Neural cell (in vitro differentiated cells): ENCODE measurements at regions not wholly inside any gene's neighbourhood (a gene's known extent, or its start where the extent isn't known, plus 50 kb on each side); places are given as distances from the start of the nearest gene placed in this dataset.

ENCODE experiments used
- H2AFZ ChIP-seq: fragments of 200-600, 300-800 bp; sonication (generic), shearing (Covaris generic); 2 replicates; pipeline ENCODE4 v1.6.0; 2014; ENCODE audit warnings: low read depth, mild to moderate bottlenecking, antibody characterized with exemption, low read length, moderate library complexity
- H3F3A ChIP-seq: fragments of 200-600 bp; shearing (Covaris generic); 2 replicates; pipeline ENCODE4 v1.6.1; 2016; ENCODE audit warnings: mild to moderate bottlenecking, moderate library complexity, mixed read lengths, antibody characterized with exemption, low read length; ENCODE audit not compliant: insufficient read depth, poor library complexity, severe bottlenecking
- H3K27ac ChIP-seq: fragments of 200-600, 300-800 bp; sonication (generic), shearing (Covaris generic); 2 replicates; pipeline ENCODE4 v1.5.1; 2014; ENCODE audit warnings: mild to moderate bottlenecking, low read length, moderate library complexity
- H3K27me3 ChIP-seq: fragments of 300-800, 200-600 bp; sonication (generic), shearing (Covaris generic); 2 replicates; pipeline ENCODE4 v1.6.0; 2014; ENCODE audit warnings: mild to moderate bottlenecking, low read depth, low read length, moderate library complexity; ENCODE audit not compliant: insufficient read depth
- H3K36me3 ChIP-seq: fragments of 300-800, 200-600 bp; sonication (generic), shearing (Covaris generic); 2 replicates; pipeline ENCODE4 v1.5.1; 2014; ENCODE audit warnings: mild to moderate bottlenecking, antibody characterized with exemption, low read length, moderate library complexity; ENCODE audit not compliant: insufficient read depth
- H3K4me2 ChIP-seq: fragments of 300-800, 200-600 bp; sonication (generic), shearing (Covaris generic); 2 replicates; pipeline ENCODE4 v1.6.0; 2014; ENCODE audit warnings: mild to moderate bottlenecking, low read length
- H3K4me3 ChIP-seq: fragments of 300-800, 200-600 bp; sonication (generic), shearing (Covaris generic); 2 replicates; pipeline ENCODE4 v1.5.1; 2014; ENCODE audit warnings: mild to moderate bottlenecking, low read length, moderate library complexity
- H3K79me2 ChIP-seq: fragments of 200-600 bp; shearing (Covaris generic); replicated peaks from 2 replicates; pipeline ENCODE4 v1.6.0; 2014; ENCODE audit warnings: mild to moderate bottlenecking, low read length, moderate library complexity; ENCODE audit not compliant: insufficient read depth
- H3K9ac ChIP-seq: fragments of 300-800, 200-600 bp; sonication (generic), shearing (Covaris generic); 2 replicates; pipeline ENCODE4 v1.6.1; 2016; ENCODE audit warnings: mild to moderate bottlenecking, low read length, mixed read lengths
- H3K9me2 ChIP-seq: fragments of 200-600 bp; shearing (Covaris generic); 2 replicates; pipeline ENCODE4 v1.6.1; 2016; ENCODE audit warnings: mild to moderate bottlenecking, low read length, mixed read lengths; ENCODE audit not compliant: insufficient read depth
- H3K9me3 ChIP-seq: fragments of 200-600, 300-800 bp; sonication (generic), shearing (Covaris generic); 2 replicates; pipeline ENCODE4 v1.6.1; 2016; ENCODE audit warnings: mild to moderate bottlenecking, mixed run types, low read length, moderate library complexity, mixed read lengths
- H4K20me1 ChIP-seq: fragments of 200-600 bp; shearing (Covaris generic); 2 replicates; pipeline ENCODE4 v1.6.1; 2016; ENCODE audit warnings: mild to moderate bottlenecking, mixed run types; ENCODE audit not compliant: insufficient read depth
- EP300 ChIP-seq: fragments of 450-650 bp; conservative IDR thresholded peaks from 2 replicates; pipeline ENCODE4 v1.6.1; 2014; ENCODE audit warnings: antibody characterized with exemption, mild to moderate bottlenecking, moderate library complexity; ENCODE audit not compliant: poor library complexity, severe bottlenecking
- EZH2 ChIP-seq: fragments of 200-600, 300-800 bp; shearing (Covaris generic), sonication (generic); IDR thresholded peaks from 2 replicates; pipeline ENCODE4 v1.6.1; 2014; ENCODE audit warnings: antibody characterized with exemption, low read length, borderline replicate concordance, mild to moderate bottlenecking; ENCODE audit not compliant: insufficient read depth, poor library complexity, severe bottlenecking
- MXI1 ChIP-seq: fragments of 450-650 bp; conservative IDR thresholded peaks from 2 replicates; pipeline ENCODE4 v1.6.1; 2014; ENCODE audit warnings: antibody characterized with exemption, mild to moderate bottlenecking; ENCODE audit not compliant: poor library complexity, severe bottlenecking
- POLR2AphosphoS5 ChIP-seq: IDR thresholded peaks from 2 replicates; pipeline ENCODE4 v1.6.1; 2012
- RAD21 ChIP-seq: fragments of 450-650 bp; conservative IDR thresholded peaks from 2 replicates; pipeline ENCODE4 v1.6.1; 2014; ENCODE audit warnings: antibody characterized with exemption, mild to moderate bottlenecking, moderate library complexity
- SMC3 ChIP-seq: fragments of 450-650 bp; conservative IDR thresholded peaks from 2 replicates; pipeline ENCODE4 v1.6.1; 2014; ENCODE audit warnings: antibody characterized with exemption, mild to moderate bottlenecking, moderate library complexity; ENCODE audit not compliant: poor library complexity
- TAF1 ChIP-seq: IDR thresholded peaks from 2 replicates; pipeline ENCODE4 v1.6.1; 2012; ENCODE audit warnings: low read depth
- TF ChIP-seq, protein P1 (sequence below): IDR thresholded peaks from 2 replicates; pipeline ENCODE4 v1.6.1; 2012; ENCODE audit warnings: borderline replicate concordance
- TF ChIP-seq, protein P2 (sequence below): fragments of 450-650 bp; IDR thresholded peaks from 2 replicates; pipeline ENCODE4 v1.5.1; 2014; ENCODE audit warnings: antibody characterized with exemption, mild to moderate bottlenecking, moderate library complexity; ENCODE audit not compliant: poor library complexity, severe bottlenecking

DNA sequence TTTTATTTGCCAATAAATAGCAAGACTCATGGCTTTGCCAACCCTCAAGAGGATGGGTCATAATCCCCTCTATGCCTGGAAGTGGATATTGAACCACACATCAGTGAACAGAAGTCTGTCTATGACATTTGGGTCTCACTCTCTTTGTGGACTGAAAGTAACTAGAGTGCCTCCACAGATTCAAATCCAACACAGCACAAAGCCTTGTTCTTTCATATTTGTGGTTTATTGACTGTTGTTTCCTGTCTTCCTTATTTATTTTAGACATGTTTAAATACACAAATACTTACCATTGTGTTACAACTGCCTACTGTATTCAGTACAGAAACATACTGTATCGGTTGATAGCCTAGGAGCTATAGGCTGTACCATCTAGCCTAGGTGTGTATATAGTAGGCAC is 121.9 kb downstream of the TSN start:
- H3K9me2 ChIP-seq: no peaks in the 10 kb centered on the region
- no peaks in the 10 kb centered on the region for H3K9me3 ChIP-seq
- no peaks in the 10 kb centered on the region for H3K79me2 ChIP-seq
- no peak overlapping the region for H2AFZ ChIP-seq
- no peaks in the 10 kb centered on the region for H3F3A ChIP-seq
- no peaks in the 10 kb centered on the region for H3K36me3 ChIP-seq
- TF ChIP-seq SMC3 (no peak), EZH2 (no peak), TAF1 (no peak), RAD21 (no peak), POLR2AphosphoS5 (no peak), EP300 (no peak), MXI1 (no peak)
- TF ChIP-seq, protein P1, sequence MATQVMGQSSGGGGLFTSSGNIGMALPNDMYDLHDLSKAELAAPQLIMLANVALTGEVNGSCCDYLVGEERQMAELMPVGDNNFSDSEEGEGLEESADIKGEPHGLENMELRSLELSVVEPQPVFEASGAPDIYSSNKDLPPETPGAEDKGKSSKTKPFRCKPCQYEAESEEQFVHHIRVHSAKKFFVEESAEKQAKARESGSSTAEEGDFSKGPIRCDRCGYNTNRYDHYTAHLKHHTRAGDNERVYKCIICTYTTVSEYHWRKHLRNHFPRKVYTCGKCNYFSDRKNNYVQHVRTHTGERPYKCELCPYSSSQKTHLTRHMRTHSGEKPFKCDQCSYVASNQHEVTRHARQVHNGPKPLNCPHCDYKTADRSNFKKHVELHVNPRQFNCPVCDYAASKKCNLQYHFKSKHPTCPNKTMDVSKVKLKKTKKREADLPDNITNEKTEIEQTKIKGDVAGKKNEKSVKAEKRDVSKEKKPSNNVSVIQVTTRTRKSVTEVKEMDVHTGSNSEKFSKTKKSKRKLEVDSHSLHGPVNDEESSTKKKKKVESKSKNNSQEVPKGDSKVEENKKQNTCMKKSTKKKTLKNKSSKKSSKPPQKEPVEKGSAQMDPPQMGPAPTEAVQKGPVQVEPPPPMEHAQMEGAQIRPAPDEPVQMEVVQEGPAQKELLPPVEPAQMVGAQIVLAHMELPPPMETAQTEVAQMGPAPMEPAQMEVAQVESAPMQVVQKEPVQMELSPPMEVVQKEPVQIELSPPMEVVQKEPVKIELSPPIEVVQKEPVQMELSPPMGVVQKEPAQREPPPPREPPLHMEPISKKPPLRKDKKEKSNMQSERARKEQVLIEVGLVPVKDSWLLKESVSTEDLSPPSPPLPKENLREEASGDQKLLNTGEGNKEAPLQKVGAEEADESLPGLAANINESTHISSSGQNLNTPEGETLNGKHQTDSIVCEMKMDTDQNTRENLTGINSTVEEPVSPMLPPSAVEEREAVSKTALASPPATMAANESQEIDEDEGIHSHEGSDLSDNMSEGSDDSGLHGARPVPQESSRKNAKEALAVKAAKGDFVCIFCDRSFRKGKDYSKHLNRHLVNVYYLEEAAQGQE: no peak
- TF ChIP-seq, protein P2, sequence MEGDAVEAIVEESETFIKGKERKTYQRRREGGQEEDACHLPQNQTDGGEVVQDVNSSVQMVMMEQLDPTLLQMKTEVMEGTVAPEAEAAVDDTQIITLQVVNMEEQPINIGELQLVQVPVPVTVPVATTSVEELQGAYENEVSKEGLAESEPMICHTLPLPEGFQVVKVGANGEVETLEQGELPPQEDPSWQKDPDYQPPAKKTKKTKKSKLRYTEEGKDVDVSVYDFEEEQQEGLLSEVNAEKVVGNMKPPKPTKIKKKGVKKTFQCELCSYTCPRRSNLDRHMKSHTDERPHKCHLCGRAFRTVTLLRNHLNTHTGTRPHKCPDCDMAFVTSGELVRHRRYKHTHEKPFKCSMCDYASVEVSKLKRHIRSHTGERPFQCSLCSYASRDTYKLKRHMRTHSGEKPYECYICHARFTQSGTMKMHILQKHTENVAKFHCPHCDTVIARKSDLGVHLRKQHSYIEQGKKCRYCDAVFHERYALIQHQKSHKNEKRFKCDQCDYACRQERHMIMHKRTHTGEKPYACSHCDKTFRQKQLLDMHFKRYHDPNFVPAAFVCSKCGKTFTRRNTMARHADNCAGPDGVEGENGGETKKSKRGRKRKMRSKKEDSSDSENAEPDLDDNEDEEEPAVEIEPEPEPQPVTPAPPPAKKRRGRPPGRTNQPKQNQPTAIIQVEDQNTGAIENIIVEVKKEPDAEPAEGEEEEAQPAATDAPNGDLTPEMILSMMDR: no peak
- H3K27ac ChIP-seq: no peak overlapping the region
- no peak overlapping the region for H3K9ac ChIP-seq
- H3K27me3 ChIP-seq: no peaks in the 10 kb centered on the region
- no peak overlapping the region for H3K4me2 ChIP-seq
- H3K4me3 ChIP-seq: no peak overlapping the region
- H4K20me1 ChIP-seq: no peaks in the 10 kb centered on the region

DNA sequence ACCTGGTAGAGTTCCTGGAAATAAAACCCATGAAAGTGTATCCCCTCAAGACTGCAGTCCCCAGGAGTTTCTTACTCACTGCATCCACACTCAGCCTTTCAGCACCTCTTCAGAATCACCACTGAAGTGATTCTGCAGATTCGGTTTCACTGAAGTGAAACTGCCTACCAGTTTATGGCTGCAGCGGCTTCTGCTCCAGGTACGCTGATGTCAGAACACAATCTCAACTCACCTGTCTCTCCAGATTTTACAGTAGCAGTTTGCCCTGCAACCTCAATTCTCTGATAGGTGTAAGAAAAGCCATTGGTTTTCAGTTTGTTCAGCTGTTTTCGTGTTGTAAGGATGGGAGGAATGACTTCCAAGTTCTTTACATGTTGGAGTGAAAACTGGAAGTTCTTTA is 124.8 kb downstream of the TSN start:
- Histone ChIP-seq H3K9ac (no peak overlapping the region), H3K4me3 (no peak overlapping the region), H3K9me3 (no peaks in the 10 kb centered on the region), H2AFZ (no peak overlapping the region), H3K9me2 (no peaks in the 10 kb centered on the region), H3K4me2 (no peak overlapping the region), H3F3A (no peaks in the 10 kb centered on the region), H3K36me3 (no peaks in the 10 kb centered on the region), H3K27me3 (no peaks in the 10 kb centered on the region), H3K27ac (no peak overlapping the region), H4K20me1 (no peaks in the 10 kb centered on the region), H3K79me2 (no peaks in the 10 kb centered on the region)
- TF ChIP-seq, protein P2: no peak
- TF ChIP-seq TAF1: no peak
- TF ChIP-seq POLR2AphosphoS5: no peak
